Vagina (tissue), 2 donors: ENCODE measurements at regions not wholly inside any gene's neighbourhood (a gene's known extent, or its start where the extent isn't known, plus 50 kb on each side); places are given as distances from the start of the nearest gene placed in this dataset.
A peak's percentile ranks its signal among the peaks of the same experiment; 100 is the strongest.

ENCODE experiments used
- DNase-seq, 2 donors: peaks; one replicate each; pipeline ENCODE4 v3.0.0-alpha.2; 2017; ENCODE audit errors: extremely low spot score in 2 of 2
- H3K27ac ChIP-seq: fragments of 200-600 bp; sonication (generic); one replicate; pipeline ENCODE4 v1.5.1; 2019
- H3K27me3 ChIP-seq: fragments of 200-600 bp; sonication (generic); one replicate; pipeline ENCODE4 v1.5.1; 2019
- H3K36me3 ChIP-seq, 2 donors: fragments of 200-600 bp; sonication (generic); one replicate each; pipeline ENCODE4 v1.5.1; 2017 to 2019
- H3K4me1 ChIP-seq: fragments of 200-600 bp; sonication (generic); one replicate; pipeline ENCODE4 v1.5.1; 2019
- H3K4me3 ChIP-seq, 2 donors: fragments of 200-600 bp; sonication (generic); 1 replicate in 1 of 2; 2 replicates in 1 of 2; pipeline ENCODE4 v1.5.1; 2016 to 2019
- H3K9me3 ChIP-seq: fragments of 200-600 bp; sonication (generic); one replicate; pipeline ENCODE4 v1.5.1; 2019
- CTCF ChIP-seq, 3 experiments: fragments of 450-650 bp in 2 of 3; fragments of 200-600 bp in 1 of 3; sonication (generic) in 1 of 3; IDR thresholded peaks; one replicate each; pipeline ENCODE4 v1.5.1; 2017 to 2019; ENCODE audit warnings: antibody characterized with exemption in 3 of 3, mild to moderate bottlenecking in 2 of 3, moderate library complexity in 2 of 3
- POLR2A ChIP-seq, 2 donors: fragments of 450-650 bp; IDR thresholded peaks; one replicate each; pipeline ENCODE4 v1.6.1; 2017; ENCODE audit warnings: antibody characterized with exemption in 2 of 2, mild to moderate bottlenecking in 2 of 2, moderate library complexity in 2 of 2
- POLR2AphosphoS5 ChIP-seq, 2 donors: sonication (generic); formaldehyde crosslinking; IDR thresholded peaks; one replicate each; pipeline ENCODE4 v1.9.0; 2017; ENCODE audit warnings: antibody characterized with exemption in 2 of 2, mild to moderate bottlenecking in 2 of 2, low read depth in 1 of 2; ENCODE audit not compliant: insufficient read depth in 1 of 2
- intact Hi-C: fragments of 100-400 bp; cut with DNase I; formaldehyde crosslinking; loops from one replicate; pipeline ENCODE4 v1.15.1; 2023

GRCh38 chr5:6117212-6117611, 261.1 kb downstream of the MED10 start:
- intact Hi-C loops = no loop called here
- Histone ChIP-seq H3K4me3 (no peak overlapping the region), H3K27ac (no peak overlapping the region), H3K4me1 (no peaks in the 10 kb centered on the region), H3K9me3 (no peaks in the 10 kb centered on the region), H3K27me3 (no peaks in the 10 kb centered on the region), H3K36me3 (no peaks in the 10 kb centered on the region)
- no peak for DNase-seq
- TF ChIP-seq POLR2A (IDR thresholded peaks at IDR 0.05) = no peak
- no peak for TF ChIP-seq POLR2AphosphoS5 (IDR thresholded peaks at IDR 0.05; ENCODE audit: insufficient read depth in 1 of 2, low read depth in 1 of 2)
- no peak for TF ChIP-seq CTCF (IDR thresholded peaks at IDR 0.05)

- DNase-seq = no peak
- H3K27ac ChIP-seq = no peak overlapping the region
- TF ChIP-seq POLR2AphosphoS5 (IDR thresholded peaks at IDR 0.05; ENCODE audit: insufficient read depth in 1 of 2, low read depth in 1 of 2) = no peak
- no peak for TF ChIP-seq CTCF (IDR thresholded peaks at IDR 0.05)
- TF ChIP-seq POLR2A (IDR thresholded peaks at IDR 0.05) = no peak
- no peak overlapping the region for H3K4me3 ChIP-seq
- H3K27me3 ChIP-seq = no peaks in the 10 kb centered on the region
- H3K9me3 ChIP-seq = no peaks in the 10 kb centered on the region
- no peaks in the 10 kb centered on the region for H3K4me1 ChIP-seq
- no peaks in the 10 kb centered on the region for H3K36me3 ChIP-seq
- intact Hi-C loops = no loop called here
These were observed 262.5 kb downstream of the MED10 start for GRCh38 chr5:6115852-6116251.

- Histone ChIP-seq H3K36me3 (no peaks in the 10 kb centered on the region), H3K27me3 (no peaks in the 10 kb centered on the region), H3K9me3 (no peaks in the 10 kb centered on the region), H3K4me3 (no peak overlapping the region), H3K4me1 (no peaks in the 10 kb centered on the region), H3K27ac (no peak overlapping the region)
- intact Hi-C loops = no loop called here
- no peak for DNase-seq
- TF ChIP-seq POLR2AphosphoS5 (IDR thresholded peaks at IDR 0.05; ENCODE audit: insufficient read depth in 1 of 2, low read depth in 1 of 2) = no peak
- no peak for TF ChIP-seq CTCF (IDR thresholded peaks at IDR 0.05)
- no peak for TF ChIP-seq POLR2A (IDR thresholded peaks at IDR 0.05)
These were observed 265.8 kb downstream of the MED10 start for GRCh38 chr5:6112538-6112937.

- no peaks in the 10 kb centered on the region for H3K36me3 ChIP-seq
- intact Hi-C loops = no loop called here
- no peaks in the 10 kb centered on the region for H3K4me1 ChIP-seq
- no peaks in the 10 kb centered on the region for H3K9me3 ChIP-seq
- DNase-seq = no peak
- no peaks in the 10 kb centered on the region for H3K27me3 ChIP-seq
- no peak overlapping the region for H3K4me3 ChIP-seq
- no peak for TF ChIP-seq POLR2A (IDR thresholded peaks at IDR 0.05)
- TF ChIP-seq CTCF (IDR thresholded peaks at IDR 0.05) = no peak
- no peak overlapping the region for H3K27ac ChIP-seq
These were observed 266.2 kb downstream of the MED10 start for GRCh38 chr5:6112125-6112524.

GRCh38 chr5:6111131-6111530, 267.2 kb downstream of the MED10 start:
- peak in 1 of 2 donors; percentile 54 for DNase-seq
- Histone ChIP-seq H3K27ac (no peak overlapping the region), H3K27me3 (no peaks in the 10 kb centered on the region), H3K4me1 (no peaks in the 10 kb centered on the region), H3K4me3 (no peak overlapping the region), H3K9me3 (no peaks in the 10 kb centered on the region), H3K36me3 (no peaks in the 10 kb centered on the region)
- intact Hi-C loops = no loop called here
- TF ChIP-seq CTCF (IDR thresholded peaks at IDR 0.05) = no peak
- no peak for TF ChIP-seq POLR2AphosphoS5 (IDR thresholded peaks at IDR 0.05; ENCODE audit: insufficient read depth in 1 of 2, low read depth in 1 of 2)
- TF ChIP-seq POLR2A (IDR thresholded peaks at IDR 0.05) = no peak
